Upper lobe of left lung (tissue), 4 donors: ENCODE measurements at regions not wholly inside any gene's neighbourhood (a gene's known extent, or its start where the extent isn't known, plus 50 kb on each side); places are given as distances from the start of the nearest gene placed in this dataset.

Experiments used
- EP300 ChIP-seq, 4 donors: sonication (generic); formaldehyde crosslinking; IDR thresholded peaks; one replicate each; pipeline ENCODE4 v1.5.1; 2017; ENCODE audit warnings: antibody characterized with exemption in 4 of 4, control low read depth in 2 of 4
- POLR2A ChIP-seq, 4 donors: fragments of 450-650 bp; IDR thresholded peaks; one replicate each; pipeline ENCODE4 v1.5.1; 2016 to 2017; ENCODE audit warnings: antibody characterized with exemption in 4 of 4, mild to moderate bottlenecking in 2 of 4
- POLR2AphosphoS5 ChIP-seq, 2 donors: sonication (generic); formaldehyde crosslinking; IDR thresholded peaks; one replicate each; pipeline ENCODE4 v1.5.1; 2017; ENCODE audit warnings: antibody characterized with exemption in 2 of 2
- TF ChIP-seq, protein P1 (sequence below), 6 experiments: fragments of 450-650 bp in 4 of 6; fragments of 200-600 bp in 2 of 6; sonication (generic) in 2 of 6; IDR thresholded peaks; one replicate each; pipeline ENCODE4 v1.5.1; 2016 to 2019; ENCODE audit warnings: antibody characterized with exemption in 6 of 6

DNA sequence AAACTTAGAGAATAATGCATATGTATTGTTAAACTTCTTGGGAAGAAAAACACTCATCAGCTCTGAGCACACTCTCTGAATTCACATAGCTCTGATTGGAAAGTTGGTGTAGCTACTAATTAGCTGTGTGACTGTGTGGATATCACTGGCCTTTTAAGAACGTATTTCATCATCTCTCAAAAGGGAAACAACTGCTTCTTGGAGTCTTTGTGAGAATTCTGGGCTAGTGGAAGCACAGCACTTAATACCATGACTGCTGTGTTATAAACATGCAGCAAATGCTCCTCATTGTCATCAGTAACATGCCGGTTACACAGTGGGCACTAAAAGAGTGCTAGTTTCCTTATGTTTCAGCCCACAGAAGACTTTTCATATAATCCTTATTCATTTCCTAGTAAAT lies 220.9 kb upstream of the CSNK1A1L start:
- TF ChIP-seq, protein P1, sequence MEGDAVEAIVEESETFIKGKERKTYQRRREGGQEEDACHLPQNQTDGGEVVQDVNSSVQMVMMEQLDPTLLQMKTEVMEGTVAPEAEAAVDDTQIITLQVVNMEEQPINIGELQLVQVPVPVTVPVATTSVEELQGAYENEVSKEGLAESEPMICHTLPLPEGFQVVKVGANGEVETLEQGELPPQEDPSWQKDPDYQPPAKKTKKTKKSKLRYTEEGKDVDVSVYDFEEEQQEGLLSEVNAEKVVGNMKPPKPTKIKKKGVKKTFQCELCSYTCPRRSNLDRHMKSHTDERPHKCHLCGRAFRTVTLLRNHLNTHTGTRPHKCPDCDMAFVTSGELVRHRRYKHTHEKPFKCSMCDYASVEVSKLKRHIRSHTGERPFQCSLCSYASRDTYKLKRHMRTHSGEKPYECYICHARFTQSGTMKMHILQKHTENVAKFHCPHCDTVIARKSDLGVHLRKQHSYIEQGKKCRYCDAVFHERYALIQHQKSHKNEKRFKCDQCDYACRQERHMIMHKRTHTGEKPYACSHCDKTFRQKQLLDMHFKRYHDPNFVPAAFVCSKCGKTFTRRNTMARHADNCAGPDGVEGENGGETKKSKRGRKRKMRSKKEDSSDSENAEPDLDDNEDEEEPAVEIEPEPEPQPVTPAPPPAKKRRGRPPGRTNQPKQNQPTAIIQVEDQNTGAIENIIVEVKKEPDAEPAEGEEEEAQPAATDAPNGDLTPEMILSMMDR (IDR thresholded peaks at IDR 0.05), result no peak
- TF ChIP-seq POLR2A (IDR thresholded peaks at IDR 0.05) (no peak), POLR2AphosphoS5 (IDR thresholded peaks at IDR 0.05) (no peak), EP300 (IDR thresholded peaks at IDR 0.05) (no peak)
